GM13976 (cell line): ENCODE measurements at regions not wholly inside any gene's neighbourhood (a gene's known extent, or its start where the extent isn't known, plus 50 kb on each side); places are given as distances from the start of the nearest gene placed in this dataset.

Experiments
- DNase-seq: peaks from one replicate; pipeline ENCODE4 v3.0.0; 2012; ENCODE audit warnings: low spot score
- in situ Hi-C: fragments of 300-500 bp; cut with MboI; formaldehyde crosslinking; loops from one replicate; pipeline ENCODE4 v1.12.0; 2022; ENCODE audit warnings: low sequenced_read_pairs, mixed read lengths, inconsistent platforms; ENCODE audit not compliant: unreplicated experiment
- TF ChIP-seq, protein P1 (sequence below): IDR thresholded peaks from 2 replicates; pipeline ENCODE4 v1.5.1; 2012; ENCODE audit warnings: borderline replicate concordance, mild to moderate bottlenecking; ENCODE audit not compliant: insufficient read depth; ENCODE audit errors: extremely low read depth, missing control alignments, control extremely low read depth

DNA sequence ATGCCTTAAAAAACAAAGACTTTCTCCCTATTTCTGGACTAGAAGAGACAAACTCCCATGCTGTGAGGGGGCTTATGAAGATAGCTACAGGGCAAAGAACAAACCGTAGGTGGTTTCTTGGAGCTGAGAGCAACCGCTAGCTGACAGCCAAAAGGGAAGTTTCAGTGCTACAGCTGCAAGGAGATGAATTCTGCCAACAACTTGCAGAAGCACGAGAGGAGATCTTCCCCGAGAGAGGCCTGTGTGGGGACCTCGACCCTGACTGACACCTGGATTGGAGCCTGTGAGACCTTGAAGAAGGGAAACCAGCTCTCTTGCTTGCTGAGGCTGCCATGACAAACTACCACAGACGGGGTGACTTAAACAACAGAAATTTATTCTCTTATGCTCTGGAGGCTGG is 183.8 kb upstream of the VCX3A start:
- TF ChIP-seq, protein P1, sequence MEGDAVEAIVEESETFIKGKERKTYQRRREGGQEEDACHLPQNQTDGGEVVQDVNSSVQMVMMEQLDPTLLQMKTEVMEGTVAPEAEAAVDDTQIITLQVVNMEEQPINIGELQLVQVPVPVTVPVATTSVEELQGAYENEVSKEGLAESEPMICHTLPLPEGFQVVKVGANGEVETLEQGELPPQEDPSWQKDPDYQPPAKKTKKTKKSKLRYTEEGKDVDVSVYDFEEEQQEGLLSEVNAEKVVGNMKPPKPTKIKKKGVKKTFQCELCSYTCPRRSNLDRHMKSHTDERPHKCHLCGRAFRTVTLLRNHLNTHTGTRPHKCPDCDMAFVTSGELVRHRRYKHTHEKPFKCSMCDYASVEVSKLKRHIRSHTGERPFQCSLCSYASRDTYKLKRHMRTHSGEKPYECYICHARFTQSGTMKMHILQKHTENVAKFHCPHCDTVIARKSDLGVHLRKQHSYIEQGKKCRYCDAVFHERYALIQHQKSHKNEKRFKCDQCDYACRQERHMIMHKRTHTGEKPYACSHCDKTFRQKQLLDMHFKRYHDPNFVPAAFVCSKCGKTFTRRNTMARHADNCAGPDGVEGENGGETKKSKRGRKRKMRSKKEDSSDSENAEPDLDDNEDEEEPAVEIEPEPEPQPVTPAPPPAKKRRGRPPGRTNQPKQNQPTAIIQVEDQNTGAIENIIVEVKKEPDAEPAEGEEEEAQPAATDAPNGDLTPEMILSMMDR = no peak
- in situ Hi-C loops = no loop called here
- DNase-seq = no peak

DNA sequence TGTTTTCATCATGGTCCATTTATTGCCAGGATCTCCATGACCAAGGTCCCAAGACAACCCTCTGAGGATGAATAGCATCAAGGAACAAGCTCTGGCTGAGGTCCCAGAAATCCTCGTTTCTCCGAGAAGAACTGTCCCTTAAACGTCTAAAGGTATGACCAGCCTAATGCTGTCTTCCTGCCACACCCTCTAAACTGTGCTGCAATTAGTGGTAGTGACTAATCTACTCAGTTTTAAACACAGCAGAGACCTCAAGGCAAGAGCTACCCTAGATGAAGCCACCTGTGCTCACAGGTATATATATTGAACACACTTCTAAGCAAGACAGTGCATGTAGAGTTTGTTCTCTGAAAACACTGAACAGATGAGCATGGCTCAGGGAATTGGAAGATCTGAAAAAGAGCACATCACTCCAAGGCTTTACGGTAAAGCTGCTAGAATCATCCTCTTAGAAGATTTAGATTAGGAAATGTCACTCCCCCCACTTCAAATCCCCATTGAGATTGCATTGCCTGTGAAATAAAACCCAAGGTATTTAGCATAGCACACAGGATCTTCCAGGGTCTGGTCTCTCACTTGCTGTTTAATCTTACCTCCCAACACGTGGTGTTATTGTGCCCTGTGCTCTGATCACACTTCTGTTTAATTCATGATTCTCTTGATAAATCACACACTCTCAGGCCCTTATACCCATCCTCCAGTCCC is 173.9 kb upstream of the VCX3A start:
- TF ChIP-seq, protein P1 = no peak
- in situ Hi-C loops = no loop called here
- DNase-seq = no peak

DNA sequence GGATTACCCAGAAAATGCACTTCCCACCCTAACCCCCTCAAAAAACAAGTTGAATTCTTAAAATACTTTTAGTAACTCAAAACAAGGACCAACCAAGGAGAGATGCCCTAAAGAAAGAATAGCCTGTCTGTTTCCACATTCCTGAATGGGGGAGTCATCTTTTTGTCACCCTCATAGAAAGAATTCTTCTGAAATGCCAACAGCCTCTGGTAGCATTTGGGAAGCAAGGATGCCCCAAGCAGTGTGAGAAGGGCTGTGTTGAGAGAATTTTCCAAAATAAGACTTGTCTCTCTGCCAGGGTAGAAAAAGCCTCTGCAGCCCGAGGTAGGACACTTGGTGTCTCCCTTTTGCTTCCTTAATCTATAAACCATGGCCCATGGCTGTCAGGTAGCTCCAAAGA is 173.1 kb upstream of the VCX3A start:
- in situ Hi-C loops = no loop called here
- TF ChIP-seq, protein P1 = no peak
- DNase-seq = no peak

DNA sequence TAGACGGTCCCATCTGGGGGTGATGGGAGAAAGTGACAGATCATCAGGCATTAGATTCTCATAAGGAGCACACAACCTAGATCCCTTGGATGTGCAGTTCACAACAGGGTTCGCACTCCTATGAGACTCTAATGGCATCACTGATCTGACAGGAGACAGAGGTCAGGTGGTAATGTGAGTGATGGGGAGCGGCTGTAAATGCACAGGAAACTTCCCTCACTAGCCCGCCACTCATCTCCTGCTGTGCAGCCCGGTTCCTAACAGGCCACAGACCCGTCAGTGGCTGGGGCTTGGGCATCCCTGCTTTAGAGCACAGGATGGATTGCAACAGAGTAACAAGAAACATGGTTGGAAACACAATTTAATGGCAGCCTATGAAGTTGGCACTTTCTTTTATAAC is 172.6 kb upstream of the VCX3A start:
- in situ Hi-C loops = no loop called here
- TF ChIP-seq, protein P1 = no peak
- DNase-seq = no peak

DNA sequence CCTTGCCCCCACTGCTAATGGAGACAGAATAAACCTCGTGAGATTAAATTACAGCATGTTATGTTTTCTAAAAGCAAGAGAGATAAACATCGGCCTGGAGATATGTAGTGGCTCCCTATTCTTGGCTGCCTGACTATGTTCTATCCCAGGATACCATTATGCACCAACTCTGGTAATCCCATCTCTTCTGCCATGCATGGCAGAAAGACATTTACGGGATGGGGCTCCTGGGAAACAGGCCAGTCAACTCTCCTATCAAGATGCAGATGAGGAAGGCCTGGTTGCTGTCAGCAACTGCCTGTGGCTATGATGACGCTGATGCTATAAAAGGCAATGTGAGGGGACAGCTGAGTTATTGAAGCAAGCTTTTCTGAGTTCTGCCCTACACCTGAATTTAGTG is 166.2 kb upstream of the VCX3A start:
- DNase-seq = no peak
- TF ChIP-seq, protein P1 = no peak
- in situ Hi-C loops = no loop called here

DNA sequence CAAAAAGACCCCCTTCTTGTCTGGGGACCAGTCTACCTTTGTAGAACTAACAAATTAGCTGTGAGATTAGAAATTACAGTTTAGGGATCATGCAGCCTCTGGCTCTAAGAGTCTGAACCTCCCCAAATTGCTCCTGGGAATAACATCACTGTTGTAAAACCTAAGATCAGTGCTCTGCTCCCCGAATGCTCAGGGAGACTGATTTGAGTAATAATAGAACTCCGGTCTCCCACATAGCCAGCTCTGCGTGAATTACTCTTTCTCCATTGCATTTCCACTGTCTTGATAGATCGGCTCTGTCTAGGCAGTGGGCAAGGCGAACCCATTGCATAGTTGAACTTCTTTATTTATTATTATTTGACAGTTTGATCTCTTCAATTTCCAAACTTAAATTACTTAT is 160.8 kb upstream of the VCX3A start:
- in situ Hi-C loops = no loop called here

DNA sequence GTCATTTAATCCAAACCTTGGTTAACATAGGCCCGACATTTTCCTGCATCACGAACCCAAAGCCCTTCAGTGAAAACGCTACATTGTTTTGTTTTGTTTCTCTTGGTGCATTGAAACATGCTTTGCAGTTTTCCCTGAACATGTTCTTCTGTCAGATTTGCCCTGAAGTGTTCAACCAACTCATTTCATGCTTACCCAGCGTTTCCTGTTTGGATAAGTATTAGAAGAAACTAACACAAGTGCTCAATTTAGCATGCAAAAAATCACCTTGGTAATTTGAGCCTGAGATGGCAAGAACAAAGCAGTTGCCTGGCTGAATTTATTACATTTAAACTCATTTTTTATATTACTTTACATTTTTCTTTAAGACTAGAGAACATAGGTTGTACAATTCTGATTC is 160.1 kb upstream of the VCX3A start:
- in situ Hi-C loops = no loop called here
- DNase-seq = no peak
- TF ChIP-seq, protein P1 = no peak

More for the DNA sequence above, 160.8 kb upstream of the VCX3A start:
- TF ChIP-seq, protein P1 = no peak
- DNase-seq = no peak
